CD4-positive, alpha-beta T cell treated with Interleukin-12 subunit alpha and Interleukin-12 subunit beta, for 1 hour (primary cell): ENCODE measurements at regions not wholly inside any gene's neighbourhood (a gene's known extent, or its start where the extent isn't known, plus 50 kb on each side); places are given as distances from the start of the nearest gene placed in this dataset.
"Not testable (repeated sequence)": the region's sequence is repeated elsewhere in the genome, so short reads cannot be mapped to it uniquely, and the experiment has no call there.

Experiments
- DNase-seq: peaks from one replicate; pipeline ENCODE4 v3.0.0-alpha.2; 2020

- no peak for DNase-seq
Observed at GRCh38 chr22:48431536-48432315, 1395.9 kb downstream of the BRD1 start.

- DNase-seq: no peak
Observed at GRCh38 chr22:48431014-48431413, 1396.7 kb downstream of the BRD1 start.

- DNase-seq: no peak
Observed at GRCh38 chr22:48429446-48430020, 1398.1 kb downstream of the BRD1 start.

GRCh38 chr22:48428631-48429371, 1398.9 kb downstream of the BRD1 start:
- DNase-seq: no peak

- DNase-seq: no peak
Observed at GRCh38 chr22:48427731-48428211, 1399.9 kb downstream of the BRD1 start.

GRCh38 chr22:48426466-48427380, 1401.0 kb downstream of the BRD1 start:
- no peak for DNase-seq

- no peak for DNase-seq
Observed at GRCh38 chr22:48425641-48426040, 1402.0 kb downstream of the BRD1 start.

GRCh38 chr22:48425091-48425506, 1402.6 kb downstream of the BRD1 start:
- no peak for DNase-seq

GRCh38 chr22:48424661-48425060, 1403.0 kb downstream of the BRD1 start:
- no peak for DNase-seq

GRCh38 chr22:48424201-48424627, 1403.5 kb downstream of the BRD1 start:
- DNase-seq: no peak

GRCh38 chr22:48423481-48423911, 1404.2 kb downstream of the BRD1 start:
- no peak for DNase-seq

- no peak for DNase-seq
Observed at GRCh38 chr22:48422900-48423480, 1404.7 kb downstream of the BRD1 start.

GRCh38 chr22:48418831-48419230, 1408.8 kb downstream of the BRD1 start:
- DNase-seq: no peak

- no peak for DNase-seq
Observed at GRCh38 chr22:48417225-48418070, 1410.2 kb downstream of the BRD1 start.

- no peak for DNase-seq
Observed at GRCh38 chr22:48416396-48417224, 1411.1 kb downstream of the BRD1 start.

GRCh38 chr22:48415520-48415919, 1412.2 kb downstream of the BRD1 start:
- DNase-seq: no peak

- no peak for DNase-seq
Observed at GRCh38 chr22:48414651-48415050, 1413.0 kb downstream of the BRD1 start.

GRCh38 chr22:48412931-48413330, 1414.7 kb downstream of the BRD1 start:
- not testable (repeated sequence) for DNase-seq

GRCh38 chr22:48410536-48410935, 1417.1 kb downstream of the BRD1 start:
- no peak for DNase-seq

GRCh38 chr22:48407256-48407955, 1420.3 kb downstream of the BRD1 start:
- no peak for DNase-seq
